LNCaP clone FGC (cell line): ENCODE measurements at regions not wholly inside any gene's neighbourhood (a gene's known extent, or its start where the extent isn't known, plus 50 kb on each side); places are given as distances from the start of the nearest gene placed in this dataset.

ENCODE experiments used
- DNase-seq: peaks from one replicate; pipeline ENCODE4 v3.0.0-alpha.2; 2011; ENCODE audit warnings: low read depth
- H3K4me3 ChIP-seq: 2 replicates; pipeline ENCODE4 v1.5.1; 2011; ENCODE audit warnings: mild to moderate bottlenecking, low read depth, low read length, control low read depth
- CTCF ChIP-seq: IDR thresholded peaks from 2 replicates; pipeline ENCODE4 v1.5.1; 2012; ENCODE audit warnings: mild to moderate bottlenecking; ENCODE audit not compliant: control insufficient read depth, insufficient read depth; ENCODE audit errors: extremely low read depth

- no peak overlapping the region for H3K4me3 ChIP-seq
- no peak for TF ChIP-seq CTCF
- DNase-seq: no peak
Observed at GRCh38 chr9:126149661-126150060, 177.0 kb upstream of the MVB12B start.

GRCh38 chr9:126150411-126151030 is 176.1 kb upstream of the MVB12B start:
- H3K4me3 ChIP-seq: no peak overlapping the region
- no peak for DNase-seq
- TF ChIP-seq CTCF: no peak

- DNase-seq: peak; percentile 15
- TF ChIP-seq CTCF: no peak
Observed at GRCh38 chr9:126151031-126151685, 175.5 kb upstream of the MVB12B start.

GRCh38 chr9:126151686-126152134 is 174.9 kb upstream of the MVB12B start:
- H3K4me3 ChIP-seq: no peak overlapping the region
- no peak for DNase-seq
- TF ChIP-seq CTCF: no peak

More at GRCh38 chr9:126151031-126151685, 175.5 kb upstream of the MVB12B start:
- no peak overlapping the region for H3K4me3 ChIP-seq

- no peak for DNase-seq
- no peak overlapping the region for H3K4me3 ChIP-seq
- no peak for TF ChIP-seq CTCF
Observed at GRCh38 chr9:126152622-126153362, 173.8 kb upstream of the MVB12B start.

- H3K4me3 ChIP-seq: no peak overlapping the region
- no peak for TF ChIP-seq CTCF
- DNase-seq: no peak
Observed at GRCh38 chr9:126153382-126153781, 173.2 kb upstream of the MVB12B start.
